ENCODE measurements at regions not wholly inside any gene's neighbourhood (a gene's known extent, or its start where the extent isn't known, plus 50 kb on each side); places are given as distances from the start of the nearest gene placed in this dataset.

DNA sequence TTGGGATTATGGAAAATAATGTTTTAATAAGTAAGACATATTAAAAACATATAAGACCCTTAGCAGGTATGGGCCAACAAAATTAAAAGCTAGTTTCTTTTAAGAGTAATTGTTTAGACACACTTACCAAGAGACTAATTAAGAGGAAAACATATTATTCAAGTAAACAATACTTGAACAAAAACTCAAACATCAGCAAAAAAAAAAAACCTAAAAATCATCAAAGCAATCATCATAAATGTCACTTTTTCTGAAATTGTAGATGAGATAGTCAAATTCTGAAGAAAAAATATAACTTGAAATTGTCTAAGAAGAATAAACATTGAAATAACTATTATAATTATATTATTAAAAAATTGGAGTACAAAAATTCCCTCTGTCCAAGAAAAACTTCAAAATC is 1318.2 kb downstream of the ZPLD1 start:
- no peak overlapping the region for H3K27ac Mint-ChIP-seq
- no peak for ATAC-seq
- no peaks in the 10 kb centered on the region for H3K27me3 Mint-ChIP-seq
- H3K9me3 Mint-ChIP-seq: no peaks in the 10 kb centered on the region
- H3K4me1 Mint-ChIP-seq: no peaks in the 10 kb centered on the region
- no peak overlapping the region for H3K4me3 Mint-ChIP-seq
- H3K36me3 Mint-ChIP-seq: no peaks in the 10 kb centered on the region

- H3K4me3 Mint-ChIP-seq: no peak overlapping the region
- no peaks in the 10 kb centered on the region for H3K36me3 Mint-ChIP-seq
- H3K9me3 Mint-ChIP-seq: no peaks in the 10 kb centered on the region
- no peak overlapping the region for H3K27ac Mint-ChIP-seq
- no peaks in the 10 kb centered on the region for H3K27me3 Mint-ChIP-seq
- no peaks in the 10 kb centered on the region for H3K4me1 Mint-ChIP-seq
- ATAC-seq: no peak
Measured at GRCh38 chr3:103767635-103768034, 1332.8 kb downstream of the ZPLD1 start.

- H3K27ac Mint-ChIP-seq: no peak overlapping the region
- H3K4me3 Mint-ChIP-seq: no peak overlapping the region
- H3K36me3 Mint-ChIP-seq: no peaks in the 10 kb centered on the region
- H3K4me1 Mint-ChIP-seq: no peaks in the 10 kb centered on the region
- ATAC-seq: no peak
- no peaks in the 10 kb centered on the region for H3K27me3 Mint-ChIP-seq
- H3K9me3 Mint-ChIP-seq: no peaks in the 10 kb centered on the region
Measured at GRCh38 chr3:103785017-103785416, 1350.2 kb downstream of the ZPLD1 start.

GRCh38 chr3:103785537-103785936 is 1350.7 kb downstream of the ZPLD1 start:
- ATAC-seq: no peak
- Mint-ChIP-seq H3K4me1 (no peaks in the 10 kb centered on the region), H3K27ac (no peak overlapping the region), H3K27me3 (no peaks in the 10 kb centered on the region), H3K4me3 (no peak overlapping the region), H3K36me3 (no peaks in the 10 kb centered on the region), H3K9me3 (no peaks in the 10 kb centered on the region)

- no peak overlapping the region for H3K27ac Mint-ChIP-seq
Measured at GRCh38 chr3:103786296-103786695, 1351.5 kb downstream of the ZPLD1 start.

DNA sequence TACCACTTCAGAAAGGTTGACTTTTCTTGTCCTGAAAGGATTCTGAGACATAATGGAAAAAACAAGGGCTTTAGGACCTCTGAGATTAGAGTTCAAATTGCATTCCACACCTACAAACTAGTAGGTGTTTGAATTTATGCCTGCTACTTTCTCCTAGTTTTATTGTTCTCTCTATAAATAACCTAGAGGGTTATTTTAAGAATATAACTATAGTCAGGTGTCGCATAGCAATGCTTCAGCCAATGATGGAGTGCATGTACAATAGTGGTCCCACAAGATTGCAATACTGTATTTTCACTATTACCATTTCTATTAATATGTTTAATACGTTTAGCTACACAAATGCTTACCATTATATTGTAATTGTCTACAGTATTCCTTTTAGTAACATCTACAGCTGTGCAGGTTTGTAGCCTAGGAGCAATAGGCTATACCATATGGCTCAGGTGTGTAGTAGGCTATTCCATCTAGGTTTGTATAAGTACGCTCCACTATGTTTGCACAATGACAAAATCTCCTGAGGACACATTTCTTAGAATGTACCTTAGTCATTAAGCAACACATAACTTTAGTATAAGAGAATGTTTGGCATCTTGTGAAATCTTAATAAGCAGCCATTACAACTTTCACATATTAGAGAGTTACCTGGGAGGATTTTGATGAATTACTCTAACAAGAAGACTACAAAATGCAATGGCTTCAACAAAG is 1352.5 kb downstream of the ZPLD1 start:
- Mint-ChIP-seq H3K27ac (no peak overlapping the region), H3K36me3 (no peaks in the 10 kb centered on the region), H3K4me3 (no peak overlapping the region), H3K9me3 (peaks cover under 1% of the 10 kb centered on the region), H3K4me1 (no peaks in the 10 kb centered on the region), H3K27me3 (no peaks in the 10 kb centered on the region)
- no peak for ATAC-seq

More at GRCh38 chr3:103786296-103786695, 1351.5 kb downstream of the ZPLD1 start:
- no peaks in the 10 kb centered on the region for H3K27me3 Mint-ChIP-seq
- no peaks in the 10 kb centered on the region for H3K4me1 Mint-ChIP-seq
- no peaks in the 10 kb centered on the region for H3K36me3 Mint-ChIP-seq
- H3K4me3 Mint-ChIP-seq: no peak overlapping the region
- H3K9me3 Mint-ChIP-seq: no peaks in the 10 kb centered on the region
- ATAC-seq: no peak

DNA sequence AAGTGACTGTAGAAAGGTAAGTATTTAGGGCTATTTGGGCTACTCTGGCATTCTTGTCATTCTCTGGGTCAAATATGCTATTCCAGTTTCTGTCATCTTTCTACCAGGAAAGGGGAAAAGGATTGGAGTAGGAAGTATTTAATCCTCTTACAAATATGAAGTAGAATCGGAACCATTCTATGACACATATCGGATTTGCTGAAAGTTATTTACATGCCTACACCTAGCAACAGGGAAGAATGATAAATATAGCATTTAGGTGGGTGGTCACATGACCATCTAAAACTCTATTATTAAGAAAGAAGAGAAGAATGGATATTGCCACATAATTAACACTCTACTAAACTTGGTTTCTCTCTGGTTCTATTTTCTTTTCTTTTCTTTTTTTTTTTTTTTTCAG is 1353.1 kb downstream of the ZPLD1 start:
- Mint-ChIP-seq H3K4me1 (no peaks in the 10 kb centered on the region), H3K36me3 (no peaks in the 10 kb centered on the region), H3K27me3 (no peaks in the 10 kb centered on the region), H3K4me3 (no peak overlapping the region), H3K9me3 (peaks cover 3% of the 10 kb centered on the region), H3K27ac (no peak overlapping the region)
- ATAC-seq: no peak

- no peak for ATAC-seq
- Mint-ChIP-seq H3K4me1 (no peaks in the 10 kb centered on the region), H3K27me3 (no peaks in the 10 kb centered on the region), H3K4me3 (no peak overlapping the region), H3K9me3 (peaks cover 3% of the 10 kb centered on the region), H3K27ac (no peak overlapping the region), H3K36me3 (no peaks in the 10 kb centered on the region)
Measured at GRCh38 chr3:103791786-103792515, 1357.1 kb downstream of the ZPLD1 start.

GRCh38 chr3:103794656-103795055 is 1359.8 kb downstream of the ZPLD1 start:
- H3K27me3 Mint-ChIP-seq: no peaks in the 10 kb centered on the region
- no peak for ATAC-seq
- peaks cover 3% of the 10 kb centered on the region for H3K9me3 Mint-ChIP-seq
- no peaks in the 10 kb centered on the region for H3K4me1 Mint-ChIP-seq
- no peak overlapping the region for H3K4me3 Mint-ChIP-seq
- H3K27ac Mint-ChIP-seq: no peak overlapping the region
- H3K36me3 Mint-ChIP-seq: no peaks in the 10 kb centered on the region

DNA sequence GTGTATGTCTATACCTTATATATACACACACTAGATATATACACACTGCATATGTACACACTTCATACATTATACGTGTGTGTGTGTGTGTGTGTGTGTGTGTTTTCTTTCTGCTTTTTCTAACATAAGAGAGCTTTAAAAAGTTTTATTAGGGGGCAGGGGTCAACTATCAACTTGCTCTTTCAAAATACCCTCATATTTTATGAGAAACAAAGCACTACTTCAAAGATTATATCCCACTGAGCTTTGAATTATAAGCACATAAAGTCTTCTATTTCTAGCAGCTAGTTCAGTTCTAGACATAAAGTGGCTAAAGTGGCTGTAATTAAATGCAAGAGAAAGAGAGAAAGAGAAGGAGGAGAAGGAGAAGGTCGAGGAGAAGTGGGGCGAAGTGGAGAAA is 1361.3 kb downstream of the ZPLD1 start:
- Mint-ChIP-seq H3K9me3 (peaks cover 3% of the 10 kb centered on the region), H3K27me3 (no peaks in the 10 kb centered on the region), H3K36me3 (no peaks in the 10 kb centered on the region), H3K4me1 (no peaks in the 10 kb centered on the region), H3K27ac (no peak overlapping the region), H3K4me3 (no peak overlapping the region)
- ATAC-seq: no peak

DNA sequence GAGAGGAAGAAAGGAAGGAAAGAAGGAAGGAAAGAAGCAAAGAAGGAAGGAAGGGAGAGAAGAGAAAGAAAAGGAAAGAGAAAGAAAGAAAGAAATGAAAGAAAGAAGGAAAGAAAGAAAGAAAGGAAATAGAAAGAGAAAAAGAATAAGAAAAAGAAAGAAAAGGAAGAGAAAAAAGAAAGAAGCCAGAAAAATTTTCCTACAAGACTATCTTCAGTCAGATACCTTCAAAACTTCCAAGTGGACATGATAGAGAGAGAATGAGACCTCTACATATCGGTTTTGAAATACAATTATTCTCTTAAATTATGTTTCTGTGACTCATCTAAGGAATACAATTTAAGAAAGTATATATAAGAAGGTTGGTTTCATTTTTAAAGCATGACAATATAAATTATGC is 1369.0 kb downstream of the ZPLD1 start:
- Mint-ChIP-seq H3K27ac (no peak overlapping the region), H3K36me3 (no peaks in the 10 kb centered on the region), H3K4me3 (no peak overlapping the region), H3K4me1 (no peaks in the 10 kb centered on the region), H3K9me3 (peaks cover 3% of the 10 kb centered on the region), H3K27me3 (no peaks in the 10 kb centered on the region)
- ATAC-seq: no peak

- Mint-ChIP-seq H3K27me3 (no peaks in the 10 kb centered on the region), H3K9me3 (peaks cover 10% of the 10 kb centered on the region), H3K36me3 (no peaks in the 10 kb centered on the region), H3K4me3 (no peak overlapping the region), H3K4me1 (no peaks in the 10 kb centered on the region), H3K27ac (no peak overlapping the region)
- ATAC-seq: no peak
Measured at GRCh38 chr3:103810167-103810566, 1375.4 kb downstream of the ZPLD1 start.

GRCh38 chr3:103813955-103814354 is 1379.1 kb downstream of the ZPLD1 start:
- ATAC-seq: no peak
- no peaks in the 10 kb centered on the region for H3K27me3 Mint-ChIP-seq
- no peak overlapping the region for H3K27ac Mint-ChIP-seq
- H3K4me1 Mint-ChIP-seq: no peaks in the 10 kb centered on the region
- H3K36me3 Mint-ChIP-seq: no peaks in the 10 kb centered on the region
- H3K4me3 Mint-ChIP-seq: no peak overlapping the region
- peaks cover 7% of the 10 kb centered on the region for H3K9me3 Mint-ChIP-seq

GRCh38 chr3:103818398-103818797 is 1383.6 kb downstream of the ZPLD1 start:
- H3K9me3 Mint-ChIP-seq: no peaks in the 10 kb centered on the region
- no peak overlapping the region for H3K27ac Mint-ChIP-seq
- no peaks in the 10 kb centered on the region for H3K27me3 Mint-ChIP-seq
- H3K4me1 Mint-ChIP-seq: no peaks in the 10 kb centered on the region
- H3K4me3 Mint-ChIP-seq: no peak overlapping the region
- no peak for ATAC-seq
- no peaks in the 10 kb centered on the region for H3K36me3 Mint-ChIP-seq

- no peaks in the 10 kb centered on the region for H3K4me1 Mint-ChIP-seq
- H3K36me3 Mint-ChIP-seq: no peaks in the 10 kb centered on the region
- no peak for ATAC-seq
- H3K27me3 Mint-ChIP-seq: no peaks in the 10 kb centered on the region
- no peak overlapping the region for H3K4me3 Mint-ChIP-seq
- no peaks in the 10 kb centered on the region for H3K9me3 Mint-ChIP-seq
- no peak overlapping the region for H3K27ac Mint-ChIP-seq
Measured at GRCh38 chr3:103818800-103819199, 1384.0 kb downstream of the ZPLD1 start.

DNA sequence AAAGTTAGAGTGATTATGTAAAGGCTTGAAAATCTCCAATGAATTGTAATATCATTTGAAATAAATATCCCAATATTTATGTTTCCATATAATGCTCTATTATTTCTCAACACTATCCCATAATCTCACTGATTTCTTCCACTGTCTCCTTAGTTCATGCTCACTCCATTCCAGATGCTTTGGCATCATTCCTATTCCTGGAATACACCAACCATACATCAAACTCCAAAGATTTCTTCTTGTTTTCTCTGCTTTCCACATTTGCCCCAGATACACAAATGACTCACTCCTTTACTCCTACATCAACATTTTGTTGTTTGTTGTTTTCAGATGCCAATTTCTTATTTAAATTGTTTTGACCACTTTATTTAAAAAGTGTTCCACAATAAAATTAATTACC is 1390.8 kb downstream of the ZPLD1 start:
- H3K27me3 Mint-ChIP-seq: no peaks in the 10 kb centered on the region
- no peaks in the 10 kb centered on the region for H3K36me3 Mint-ChIP-seq
- peaks cover 2% of the 10 kb centered on the region for H3K9me3 Mint-ChIP-seq
- no peak overlapping the region for H3K27ac Mint-ChIP-seq
- no peak for ATAC-seq
- no peaks in the 10 kb centered on the region for H3K4me1 Mint-ChIP-seq
- H3K4me3 Mint-ChIP-seq: no peak overlapping the region
